RWPE2 (cell line): ENCODE measurements at regions not wholly inside any gene's neighbourhood (a gene's known extent, or its start where the extent isn't known, plus 50 kb on each side); places are given as distances from the start of the nearest gene placed in this dataset.

Experiments used
- ATAC-seq: fragments of 200-7000 bp; cut with Tn5 transposase; 3 replicates; pipeline ENCODE4 v1.9.1; 2021; ENCODE audit warnings: low read depth
- DNase-seq: peaks from one replicate; pipeline ENCODE4 v3.0.0-alpha.2; 2020; ENCODE audit warnings: low spot score
- H3K27ac ChIP-seq: fragments of 450-650 bp; 2 replicates; pipeline ENCODE4 v1.5.1; 2017; ENCODE audit warnings: mild to moderate bottlenecking; ENCODE audit not compliant: poor library complexity, severe bottlenecking
- H3K27me3 ChIP-seq: fragments of 250-450 bp; sonication (Bioruptor Pico); 2 replicates; pipeline ENCODE4 v1.5.1; 2021; ENCODE audit warnings: mild to moderate bottlenecking, moderate library complexity; ENCODE audit not compliant: insufficient read depth, poor library complexity, severe bottlenecking
- H3K36me3 ChIP-seq: fragments of 250-450 bp; sonication (Bioruptor Pico); 2 replicates; pipeline ENCODE4 v1.5.1; 2020; ENCODE audit warnings: low read depth, mild to moderate bottlenecking, moderate library complexity
- H3K4me1 ChIP-seq: fragments of 250-450 bp; sonication (Bioruptor Pico); 2 replicates; pipeline ENCODE4 v1.5.1; 2021; ENCODE audit warnings: mild to moderate bottlenecking, moderate library complexity; ENCODE audit not compliant: insufficient read depth, poor library complexity, severe bottlenecking
- H3K4me3 ChIP-seq: fragments of 250-450 bp; sonication (Bioruptor Pico); 2 replicates; pipeline ENCODE4 v1.5.1; 2021; ENCODE audit warnings: mild to moderate bottlenecking, moderate library complexity; ENCODE audit not compliant: severe bottlenecking
- H3K9me3 ChIP-seq: fragments of 250-450 bp; sonication (Bioruptor Pico); 2 replicates; pipeline ENCODE4 v1.5.1; 2021; ENCODE audit warnings: mild to moderate bottlenecking, moderate library complexity; ENCODE audit not compliant: severe bottlenecking
- TF ChIP-seq, protein P1 (sequence below): fragments of 450-650 bp; IDR thresholded peaks from one replicate; pipeline ENCODE4 v1.5.1; 2017; ENCODE audit warnings: mild to moderate bottlenecking, moderate library complexity; ENCODE audit not compliant: poor library complexity, severe bottlenecking

DNA sequence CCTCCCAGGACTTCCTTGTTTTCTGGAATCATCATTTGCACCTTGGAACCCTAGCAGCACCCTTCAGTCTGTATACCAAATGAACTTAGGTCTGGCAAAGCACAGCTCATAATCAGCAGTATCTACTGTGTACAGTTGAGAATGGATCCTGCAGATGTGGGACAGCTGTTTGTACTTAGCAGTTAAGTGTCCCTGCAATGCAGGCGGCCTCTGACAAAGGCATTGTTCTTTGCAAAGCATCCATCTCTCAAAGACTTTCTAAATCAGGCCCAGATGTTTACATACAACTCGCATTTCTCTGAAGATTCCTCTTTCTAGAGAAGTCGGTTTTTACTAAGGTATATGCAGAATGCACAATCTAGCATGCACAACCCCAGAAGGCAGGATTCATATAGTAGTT lies 170.5 kb upstream of the RBM19 start:
- no peak for DNase-seq
- Histone ChIP-seq H3K4me3 (no peak overlapping the region), H3K4me1 (no peaks in the 10 kb centered on the region), H3K36me3 (no peaks in the 10 kb centered on the region), H3K27ac (no peak overlapping the region), H3K27me3 (peaks cover 4% of the 10 kb centered on the region), H3K9me3 (no peaks in the 10 kb centered on the region)
- ATAC-seq = no peak
- TF ChIP-seq, protein P1, sequence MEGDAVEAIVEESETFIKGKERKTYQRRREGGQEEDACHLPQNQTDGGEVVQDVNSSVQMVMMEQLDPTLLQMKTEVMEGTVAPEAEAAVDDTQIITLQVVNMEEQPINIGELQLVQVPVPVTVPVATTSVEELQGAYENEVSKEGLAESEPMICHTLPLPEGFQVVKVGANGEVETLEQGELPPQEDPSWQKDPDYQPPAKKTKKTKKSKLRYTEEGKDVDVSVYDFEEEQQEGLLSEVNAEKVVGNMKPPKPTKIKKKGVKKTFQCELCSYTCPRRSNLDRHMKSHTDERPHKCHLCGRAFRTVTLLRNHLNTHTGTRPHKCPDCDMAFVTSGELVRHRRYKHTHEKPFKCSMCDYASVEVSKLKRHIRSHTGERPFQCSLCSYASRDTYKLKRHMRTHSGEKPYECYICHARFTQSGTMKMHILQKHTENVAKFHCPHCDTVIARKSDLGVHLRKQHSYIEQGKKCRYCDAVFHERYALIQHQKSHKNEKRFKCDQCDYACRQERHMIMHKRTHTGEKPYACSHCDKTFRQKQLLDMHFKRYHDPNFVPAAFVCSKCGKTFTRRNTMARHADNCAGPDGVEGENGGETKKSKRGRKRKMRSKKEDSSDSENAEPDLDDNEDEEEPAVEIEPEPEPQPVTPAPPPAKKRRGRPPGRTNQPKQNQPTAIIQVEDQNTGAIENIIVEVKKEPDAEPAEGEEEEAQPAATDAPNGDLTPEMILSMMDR = no peak

DNA sequence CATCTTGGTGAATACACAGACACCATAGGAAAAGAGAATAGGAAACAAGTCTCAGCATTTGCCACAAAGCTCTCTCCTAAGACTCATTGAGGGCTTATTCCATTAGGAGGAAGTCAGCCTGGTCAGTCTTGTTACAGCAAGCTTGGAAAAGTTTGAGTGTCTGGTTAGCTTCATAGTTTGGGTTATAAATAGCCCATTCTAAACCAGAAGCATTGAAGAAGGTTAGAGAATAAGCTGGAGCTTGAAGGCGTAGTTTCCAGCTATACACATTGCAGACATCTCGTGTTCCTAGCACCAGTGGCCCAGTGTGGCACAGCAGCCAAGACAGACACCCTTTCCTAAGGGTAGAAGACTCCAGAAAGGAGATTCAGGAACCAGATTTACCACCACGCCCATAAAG lies 168.8 kb upstream of the RBM19 start:
- H3K4me1 ChIP-seq = no peaks in the 10 kb centered on the region
- H3K36me3 ChIP-seq = no peaks in the 10 kb centered on the region
- no peak overlapping the region for H3K4me3 ChIP-seq
- peaks cover 4% of the 10 kb centered on the region for H3K27me3 ChIP-seq
- H3K27ac ChIP-seq = no peak overlapping the region
- TF ChIP-seq, protein P1 = no peak
- ATAC-seq = no peak
- no peaks in the 10 kb centered on the region for H3K9me3 ChIP-seq
- no peak for DNase-seq

DNA sequence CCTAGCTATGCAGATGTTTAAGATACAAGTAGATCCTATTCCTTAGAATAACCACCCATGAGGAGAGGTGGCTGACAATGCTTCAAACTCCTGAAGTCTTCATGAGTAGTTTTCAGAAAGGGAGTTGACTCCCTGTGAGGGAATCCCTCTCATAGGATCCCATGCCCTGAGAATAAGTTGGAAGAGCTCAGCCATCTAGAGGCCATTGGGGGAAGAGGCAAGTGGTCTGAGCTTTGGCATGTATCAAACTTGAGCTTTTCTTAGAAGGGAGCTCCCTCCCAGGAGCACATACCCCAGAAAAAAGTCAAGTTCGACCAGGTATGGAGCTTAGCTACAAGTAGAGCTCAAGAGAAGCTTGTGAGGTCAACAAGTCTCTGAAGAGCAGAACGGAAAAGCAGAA lies 165.7 kb upstream of the RBM19 start:
- TF ChIP-seq, protein P1 = no peak

DNA sequence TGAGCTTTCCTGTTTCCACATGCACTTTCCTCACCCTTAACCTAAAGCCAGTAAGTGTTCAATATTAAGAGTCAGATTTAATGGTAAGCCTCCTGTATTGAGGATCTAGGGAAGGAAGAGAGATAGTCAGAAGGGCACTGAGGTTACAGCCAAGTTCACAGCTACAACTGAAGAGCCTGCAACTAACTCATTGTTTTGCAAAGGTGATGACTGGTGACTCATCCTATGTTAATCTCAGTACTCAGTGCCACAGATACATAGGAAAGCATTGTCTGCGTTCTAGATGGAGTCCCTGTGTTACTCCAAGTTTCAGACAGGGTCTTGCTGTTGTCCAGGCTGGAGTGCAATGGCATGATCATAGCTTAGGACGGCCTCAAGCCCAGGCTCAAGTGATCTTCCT lies 157.0 kb upstream of the RBM19 start:
- H3K4me3 ChIP-seq = no peak overlapping the region
- H3K4me1 ChIP-seq = no peaks in the 10 kb centered on the region
- H3K9me3 ChIP-seq = no peaks in the 10 kb centered on the region
- TF ChIP-seq, protein P1 = no peak
- H3K36me3 ChIP-seq = no peaks in the 10 kb centered on the region
- DNase-seq = no peak
- ATAC-seq = no peak
- no peaks in the 10 kb centered on the region for H3K27me3 ChIP-seq
- H3K27ac ChIP-seq = no peak overlapping the region

More for the DNA sequence above, 165.7 kb upstream of the RBM19 start:
- Histone ChIP-seq H3K4me3 (no peak overlapping the region), H3K36me3 (no peaks in the 10 kb centered on the region), H3K27ac (no peak overlapping the region), H3K9me3 (no peaks in the 10 kb centered on the region), H3K27me3 (peaks cover 4% of the 10 kb centered on the region), H3K4me1 (no peaks in the 10 kb centered on the region)
- no peak for ATAC-seq
- DNase-seq = no peak

DNA sequence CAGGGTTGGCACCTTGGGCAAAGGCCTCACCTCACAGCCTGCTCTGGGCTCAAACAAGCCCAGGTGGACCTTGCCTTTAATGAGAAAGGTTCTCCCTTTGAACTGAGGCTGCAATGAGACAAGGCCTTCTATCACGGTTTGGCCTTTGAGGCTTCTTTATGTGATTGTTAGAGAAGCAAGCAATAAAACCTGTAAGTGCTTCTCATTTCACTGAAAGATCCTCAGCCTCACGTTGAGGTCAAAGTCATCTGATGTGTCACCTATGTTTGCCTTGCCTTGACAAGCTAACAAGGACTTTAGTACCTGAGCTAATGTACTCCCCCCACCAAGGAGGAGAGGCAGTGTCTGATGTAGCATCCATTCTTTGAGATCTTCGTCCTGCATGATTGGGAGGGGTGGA lies 155.9 kb upstream of the RBM19 start:
- H3K4me3 ChIP-seq = no peak overlapping the region
- H3K27ac ChIP-seq = no peak overlapping the region
- TF ChIP-seq, protein P1 = no peak
- H3K27me3 ChIP-seq = no peaks in the 10 kb centered on the region
- DNase-seq (no peak), ATAC-seq (no peak)
- H3K9me3 ChIP-seq = no peaks in the 10 kb centered on the region
- no peaks in the 10 kb centered on the region for H3K4me1 ChIP-seq
- H3K36me3 ChIP-seq = no peaks in the 10 kb centered on the region
